Islet precursor cell (in vitro differentiated cells): ENCODE measurements at regions not wholly inside any gene's neighbourhood (a gene's known extent, or its start where the extent isn't known, plus 50 kb on each side); places are given as distances from the start of the nearest gene placed in this dataset.
A peak's percentile ranks its signal among the peaks of the same experiment; 100 is the strongest.
"Not testable (repeated sequence)": the region's sequence is repeated elsewhere in the genome, so short reads cannot be mapped to it uniquely, and the experiment has no call there.

ENCODE experiments used
- DNase-seq: peaks from one replicate; pipeline ENCODE4 v3.0.0-alpha.2; 2018

GRCh38 chr13:53301449-53301848 lies 272.8 kb downstream of the OLFM4 start:
- no peak for DNase-seq

DNA sequence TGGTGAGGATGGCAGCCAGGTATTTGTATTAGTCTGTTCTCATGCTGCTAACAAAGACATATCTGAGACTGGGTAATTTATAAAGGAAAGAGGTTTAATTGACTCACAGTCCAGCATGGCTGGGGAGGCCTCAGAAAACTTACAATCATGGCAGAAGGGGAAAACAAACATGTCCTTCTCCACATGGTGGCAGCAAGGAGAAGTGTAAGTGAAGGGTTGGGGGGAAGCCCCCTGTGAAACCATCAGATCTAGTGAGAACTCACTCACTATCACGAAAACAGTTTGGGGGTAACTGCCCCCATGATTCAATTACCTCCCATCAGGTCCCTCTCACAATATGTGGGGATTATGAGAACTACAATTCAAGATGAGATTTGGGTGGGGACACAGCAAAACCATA lies 276.8 kb downstream of the OLFM4 start:
- DNase-seq, result not testable (repeated sequence)

DNA sequence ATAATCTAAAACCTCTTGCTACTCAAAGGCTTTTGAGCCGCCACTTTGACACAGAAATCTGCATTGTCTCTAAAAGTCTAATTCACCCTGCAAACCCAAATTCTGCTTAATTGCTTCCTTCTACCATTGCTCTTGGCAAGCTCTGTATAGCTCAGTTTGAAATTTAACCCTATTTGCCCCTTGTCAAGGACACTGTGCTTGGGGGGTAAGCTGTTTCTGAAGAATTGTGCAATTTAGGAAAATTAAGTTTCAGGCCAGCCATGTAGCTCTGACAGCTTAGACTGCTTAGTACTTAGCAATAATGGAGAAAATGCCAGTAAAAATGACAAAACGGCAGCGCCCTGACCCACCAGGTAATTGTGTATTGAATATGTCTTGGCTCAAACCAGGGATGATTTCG lies 282.2 kb downstream of the OLFM4 start:
- no peak for DNase-seq

- no peak for DNase-seq
Measured at GRCh38 chr13:53311561-53311960, 282.9 kb downstream of the OLFM4 start.

GRCh38 chr13:53321296-53321801 lies 292.7 kb downstream of the OLFM4 start:
- DNase-seq, result no peak

- no peak for DNase-seq
Measured at GRCh38 chr13:53324656-53325055, 296.0 kb downstream of the OLFM4 start.

DNA sequence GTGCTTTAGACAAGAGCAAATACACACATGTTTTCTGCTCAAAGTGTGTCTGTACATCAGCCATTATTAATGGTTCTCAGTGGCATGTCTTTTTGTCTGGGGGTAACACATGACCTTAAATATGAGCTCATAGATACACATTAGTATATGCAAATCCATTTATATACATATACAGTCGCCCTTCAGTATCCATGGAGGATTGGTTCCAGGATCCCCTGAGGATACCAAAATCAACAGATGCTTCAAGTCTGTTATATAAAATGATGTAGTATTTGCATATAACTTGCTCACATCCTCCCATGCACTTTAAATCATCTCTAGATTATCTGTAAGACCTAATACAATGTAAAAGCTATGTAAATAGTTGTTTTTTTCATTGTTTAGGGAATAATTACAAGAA lies 298.1 kb downstream of the OLFM4 start:
- DNase-seq, result no peak

- no peak for DNase-seq
Measured at GRCh38 chr13:53327680-53328315, 299.2 kb downstream of the OLFM4 start.

DNA sequence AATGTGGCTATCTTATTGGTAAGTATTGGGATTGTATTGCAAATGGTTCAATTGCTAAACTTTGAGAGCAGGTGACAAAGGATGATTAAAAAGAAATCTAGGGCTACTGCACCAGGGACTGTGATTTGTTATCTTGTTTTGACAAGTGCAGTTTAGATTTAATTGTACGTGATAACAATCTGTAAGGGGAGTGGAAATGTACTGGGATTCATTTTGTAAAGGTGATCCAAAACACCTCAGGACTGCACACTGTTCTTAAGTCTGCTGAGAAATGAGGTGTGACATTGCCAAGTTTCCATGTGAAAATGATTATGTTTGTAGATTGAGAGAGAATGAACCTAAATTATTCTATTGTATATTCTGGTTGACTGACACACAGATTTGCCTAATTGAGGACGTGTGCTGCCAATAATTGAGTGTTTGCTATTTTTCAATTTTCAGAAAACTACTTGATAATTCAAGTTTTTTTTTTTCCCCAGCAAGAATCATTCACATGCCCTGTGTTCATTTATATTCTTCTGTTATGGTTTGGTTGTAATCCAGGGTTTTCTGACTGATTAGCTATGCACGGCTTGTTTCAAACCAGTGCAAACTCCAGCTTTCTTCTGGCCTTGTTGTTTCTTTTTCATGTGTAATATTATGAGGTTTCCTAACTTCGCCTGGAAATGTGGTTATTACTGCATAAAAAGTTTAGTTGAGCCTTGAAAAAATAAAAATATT lies 308.0 kb downstream of the OLFM4 start:
- DNase-seq, result no peak

DNA sequence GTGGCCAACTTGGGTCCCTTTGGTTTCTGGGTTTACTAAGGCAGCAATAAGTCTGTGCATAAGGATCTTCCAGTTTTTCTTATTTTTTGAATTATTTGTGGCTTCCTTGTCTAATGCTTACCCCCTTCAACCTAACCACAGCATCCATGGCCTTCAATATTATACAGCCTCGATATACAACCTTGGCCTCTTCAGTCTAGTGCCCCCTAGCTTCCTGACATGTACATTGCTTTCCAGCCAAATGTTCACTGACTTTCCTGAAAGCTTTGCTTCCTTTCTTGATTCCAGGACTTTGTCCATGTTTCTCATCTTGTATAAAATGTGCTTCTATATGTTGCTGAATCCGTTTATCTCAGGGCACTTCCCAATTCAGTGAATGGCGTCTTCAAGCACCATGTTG lies 310.1 kb downstream of the OLFM4 start:
- DNase-seq, result no peak

- no peak for DNase-seq
Measured at GRCh38 chr13:53340505-53341143, 312.0 kb downstream of the OLFM4 start.

DNA sequence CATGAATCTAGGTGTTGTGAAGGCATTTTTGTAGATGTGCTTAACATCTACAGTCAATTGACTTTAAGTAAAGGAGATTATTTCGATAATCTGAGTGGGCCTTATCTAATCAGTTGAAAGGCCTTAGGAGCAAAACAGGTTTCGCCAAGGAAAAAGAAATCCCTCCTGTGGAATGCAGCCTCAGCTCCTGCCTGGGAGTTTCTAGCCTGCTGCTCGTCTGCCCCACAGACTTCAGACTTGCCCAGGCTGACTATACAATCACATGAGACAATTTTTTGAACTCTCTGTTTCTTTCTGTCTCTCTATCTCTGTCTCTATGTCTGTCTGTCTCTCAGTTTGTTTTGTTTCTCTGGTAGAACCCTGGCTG lies 312.5 kb downstream of the OLFM4 start:
- DNase-seq, result peak; percentile 67

- DNase-seq, result no peak
Measured at GRCh38 chr13:53342623-53343360, 314.2 kb downstream of the OLFM4 start.

- DNase-seq, result no peak
Measured at GRCh38 chr13:53343361-53343744, 314.7 kb downstream of the OLFM4 start.

- DNase-seq, result no peak
Measured at GRCh38 chr13:53351021-53351420, 322.4 kb downstream of the OLFM4 start.

DNA sequence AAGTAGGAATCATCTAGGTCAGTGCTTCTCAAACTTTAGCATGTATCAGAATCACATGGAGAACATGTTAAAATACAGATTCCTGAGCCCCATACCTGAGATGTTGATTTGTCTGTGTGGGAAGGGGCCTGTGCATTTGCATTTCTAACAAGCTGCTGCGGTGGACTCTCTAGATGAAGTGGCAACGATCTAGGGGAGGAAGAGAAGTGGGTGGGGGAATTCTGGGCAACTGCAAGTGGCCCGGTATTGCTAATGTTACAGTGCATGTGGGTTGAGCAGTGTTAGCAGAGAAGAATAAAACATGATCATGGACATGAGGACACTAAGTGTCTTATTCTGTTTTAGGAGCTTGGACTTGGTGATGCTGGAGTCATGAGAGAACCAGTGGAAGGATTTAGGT lies 329.0 kb downstream of the OLFM4 start:
- no peak for DNase-seq

DNA sequence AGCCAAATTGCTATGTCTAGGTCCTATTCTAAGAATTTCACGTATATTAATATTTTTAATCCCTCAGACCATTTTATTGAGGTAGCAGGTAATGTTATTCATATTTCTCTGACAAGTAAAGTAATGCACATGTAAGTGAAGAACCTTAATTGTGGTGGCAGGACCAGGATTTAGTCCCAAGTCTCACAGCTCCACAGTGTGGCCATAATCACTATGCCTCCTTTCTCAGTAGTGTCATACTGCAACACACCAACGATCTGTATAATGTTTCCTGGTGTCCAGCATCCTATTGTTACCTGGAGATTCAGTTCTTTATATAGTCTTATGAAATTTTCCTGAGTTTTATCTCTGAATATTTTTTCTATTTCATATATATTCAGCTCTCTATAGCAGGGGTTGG lies 340.3 kb downstream of the OLFM4 start:
- no peak for DNase-seq

DNA sequence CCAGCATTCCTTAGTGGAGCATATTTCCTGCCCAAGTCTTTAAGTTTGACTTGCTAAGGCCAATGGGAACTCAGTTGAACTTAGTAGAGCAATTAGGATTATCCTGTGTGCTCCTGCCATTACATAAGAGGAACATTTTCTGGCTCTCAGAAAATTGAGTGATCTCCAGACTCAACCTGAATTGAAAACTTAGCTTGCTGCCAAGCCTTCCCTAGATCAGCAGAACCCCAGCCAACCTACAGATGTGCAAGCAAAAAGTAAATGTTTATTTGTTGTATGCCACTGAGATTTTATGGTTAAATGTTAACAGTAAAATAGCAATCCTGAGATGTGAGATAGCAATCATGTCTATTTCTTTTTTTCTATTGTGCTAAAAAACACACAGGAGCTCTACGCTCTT lies 350.9 kb downstream of the OLFM4 start:
- DNase-seq, result no peak

GRCh38 chr13:53382008-53382407 lies 353.4 kb downstream of the OLFM4 start:
- DNase-seq, result no peak

DNA sequence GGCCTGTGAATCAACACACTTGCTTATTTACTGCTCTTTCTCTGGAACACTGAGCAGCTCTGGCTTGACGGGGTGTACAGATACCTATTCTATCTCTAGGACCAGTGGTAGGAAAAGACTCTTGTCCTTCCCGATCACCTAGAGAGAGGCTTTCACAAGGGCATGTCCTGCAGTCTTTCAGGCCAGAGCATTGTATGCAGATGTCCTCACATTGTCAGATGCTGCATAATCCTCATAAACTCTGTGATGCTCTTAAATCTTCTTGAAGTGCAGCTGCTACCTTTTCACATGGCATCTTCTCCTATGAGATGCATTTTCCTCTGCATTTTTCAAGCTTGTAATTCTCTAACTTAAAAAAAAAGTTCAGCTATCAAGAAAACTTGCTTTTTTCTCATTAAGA lies 369.4 kb downstream of the OLFM4 start:
- no peak for DNase-seq

- peak; percentile 94 for DNase-seq
Measured at GRCh38 chr13:53405616-53406015, 377.0 kb downstream of the OLFM4 start.

GRCh38 chr13:53408306-53408705 lies 379.7 kb downstream of the OLFM4 start:
- no peak for DNase-seq

GRCh38 chr13:53408847-53409568 lies 380.4 kb downstream of the OLFM4 start:
- DNase-seq, result no peak
